GM21360 (cell line): ENCODE measurements at regions not wholly inside any gene's neighbourhood (a gene's known extent, or its start where the extent isn't known, plus 50 kb on each side); places are given as distances from the start of the nearest gene placed in this dataset.

Experiments
- ATAC-seq: cut with Tn5 transposase; IDR thresholded peaks from one replicate; pipeline ENCODE4 v1.9.1; 2021; ENCODE audit warnings: mild to moderate bottlenecking, moderate library complexity; ENCODE audit not compliant: unreplicated experiment

GRCh38 chr10:83346266-83346910 is 792.9 kb upstream of the GHITM start:
- no peak for ATAC-seq

DNA sequence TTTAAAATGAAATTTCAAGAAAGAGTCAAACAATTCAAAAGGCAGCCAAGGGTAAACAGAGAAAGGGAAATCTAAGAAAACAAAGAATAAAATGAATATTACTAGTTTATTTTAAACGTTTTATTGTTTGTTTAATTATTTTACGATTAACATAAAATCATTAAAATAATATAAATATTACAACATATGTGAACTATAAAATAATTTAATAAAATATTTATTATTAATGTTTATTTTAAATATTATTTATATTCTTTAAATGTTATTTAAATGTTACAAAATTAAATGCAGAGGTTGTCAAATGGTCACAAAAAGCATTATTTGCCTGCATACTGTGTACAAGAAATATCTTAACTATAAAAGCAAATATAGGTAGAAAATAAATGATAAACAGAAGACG is 786.7 kb upstream of the GHITM start:
- no peak for ATAC-seq

DNA sequence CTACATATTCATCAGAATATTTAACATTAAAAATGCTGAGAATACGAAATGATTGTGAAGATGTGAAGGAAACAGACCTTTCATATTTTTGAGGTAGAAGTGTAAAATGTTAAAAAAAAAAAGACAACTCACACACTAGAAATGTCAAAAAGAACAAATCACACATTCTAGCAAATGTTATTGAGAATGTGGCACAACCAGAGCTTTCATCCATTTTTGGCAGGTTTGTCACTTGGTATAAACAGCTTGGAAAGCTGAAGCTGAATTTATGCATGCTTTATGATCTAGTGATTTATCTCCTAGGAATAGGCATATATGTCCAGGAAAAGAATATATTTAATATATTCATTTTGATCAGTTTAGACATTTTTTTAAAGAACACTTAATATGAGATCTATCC is 784.9 kb upstream of the GHITM start:
- ATAC-seq, result no peak

- ATAC-seq, result no peak
These were observed 782.3 kb upstream of the GHITM start for GRCh38 chr10:83357004-83357403.

DNA sequence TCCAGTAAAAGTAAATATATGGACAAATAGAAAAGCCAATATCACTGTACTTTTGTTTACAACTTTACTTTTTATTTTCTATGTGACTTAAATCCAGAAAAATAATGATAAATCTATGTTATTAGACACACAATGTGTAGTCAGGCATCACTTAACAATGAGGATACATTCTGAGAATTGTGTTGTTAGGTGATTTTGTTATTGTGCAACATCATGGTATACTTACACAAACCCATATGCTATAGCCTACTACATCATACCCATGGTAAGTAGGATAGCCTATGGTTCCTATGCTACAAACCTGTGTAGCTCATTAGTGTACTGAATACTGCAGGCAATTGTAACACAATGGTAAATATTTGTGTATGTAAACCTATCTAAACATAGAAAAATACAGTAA is 781.7 kb upstream of the GHITM start:
- no peak for ATAC-seq

DNA sequence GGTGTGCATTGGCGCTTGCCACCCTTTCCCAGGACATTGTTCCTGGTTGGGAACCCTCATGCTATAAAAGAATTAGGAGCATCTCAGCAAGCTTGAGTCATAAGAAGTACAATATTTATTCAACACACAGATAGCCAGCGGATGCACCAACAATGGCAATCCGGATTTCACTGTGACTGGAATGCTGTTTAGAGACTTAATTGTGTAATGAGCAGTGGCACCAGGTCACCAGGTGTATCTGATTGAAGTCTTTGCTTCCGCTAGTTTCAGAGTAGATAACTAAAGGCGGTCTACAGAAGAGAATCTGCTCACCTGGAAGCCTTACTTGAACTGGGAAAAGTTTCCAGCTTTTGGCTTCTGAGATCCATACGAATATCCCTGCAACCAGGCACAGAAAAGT is 772.3 kb upstream of the GHITM start:
- no peak for ATAC-seq

DNA sequence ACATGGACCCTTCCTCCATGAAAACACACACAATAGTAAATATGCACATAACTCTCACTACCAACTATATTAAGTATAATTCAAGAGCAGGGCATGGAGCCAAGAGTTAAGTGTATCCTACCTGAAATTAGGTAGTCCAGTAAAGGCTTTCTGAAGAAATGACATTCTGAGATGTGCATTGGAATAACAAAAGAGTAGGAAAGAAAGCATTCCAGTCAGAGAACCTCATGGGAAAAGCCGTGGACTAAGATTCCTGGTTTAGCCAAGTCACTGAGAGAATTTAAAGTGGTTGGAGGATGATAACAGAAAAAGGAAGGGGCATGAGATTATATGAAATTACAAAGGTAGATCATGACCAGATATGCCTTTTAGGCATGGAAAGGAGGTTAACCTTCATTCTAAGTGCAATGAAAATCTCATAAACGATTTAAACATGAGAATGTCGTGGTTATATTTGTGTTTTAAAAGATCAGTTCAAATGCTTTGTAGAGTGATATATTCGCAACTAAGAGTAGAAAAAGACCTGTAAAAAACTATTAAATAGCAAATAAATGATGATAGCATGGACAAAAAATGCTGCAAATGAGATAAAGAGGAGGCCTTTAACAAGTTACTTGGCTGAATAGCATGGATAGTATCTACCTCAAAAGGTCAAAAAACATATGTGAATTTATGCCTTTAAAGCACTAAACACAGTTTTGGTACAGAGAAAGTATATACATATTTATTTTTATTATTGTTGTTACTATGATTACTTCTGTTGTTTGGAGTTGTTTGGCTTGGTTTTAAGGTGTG is 767.4 kb upstream of the GHITM start:
- ATAC-seq, result no peak

DNA sequence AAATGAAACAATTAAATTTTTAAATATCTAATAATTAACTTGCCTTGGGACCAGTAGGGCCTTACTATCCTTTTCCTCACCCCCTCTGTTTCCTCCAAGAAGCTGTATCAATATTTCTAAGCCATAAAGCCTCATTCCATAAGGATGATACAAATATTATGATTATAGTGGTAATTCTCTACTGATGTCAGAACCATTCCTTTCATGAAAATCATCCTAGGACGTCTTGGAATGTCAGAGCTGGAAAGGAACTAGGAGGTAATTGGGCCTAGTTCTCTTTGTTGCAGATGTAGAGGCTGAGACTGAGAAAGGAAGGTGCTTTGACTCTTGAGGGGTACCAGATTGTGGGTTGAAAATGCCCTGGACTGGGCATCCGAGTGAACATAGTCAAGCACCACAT is 766.7 kb upstream of the GHITM start:
- ATAC-seq, result no peak

- no peak for ATAC-seq
These were observed 765.6 kb upstream of the GHITM start for GRCh38 chr10:83373671-83374070.

GRCh38 chr10:83374741-83375140 is 764.6 kb upstream of the GHITM start:
- ATAC-seq, result no peak

- no peak for ATAC-seq
These were observed 764.0 kb upstream of the GHITM start for GRCh38 chr10:83375274-83375673.

DNA sequence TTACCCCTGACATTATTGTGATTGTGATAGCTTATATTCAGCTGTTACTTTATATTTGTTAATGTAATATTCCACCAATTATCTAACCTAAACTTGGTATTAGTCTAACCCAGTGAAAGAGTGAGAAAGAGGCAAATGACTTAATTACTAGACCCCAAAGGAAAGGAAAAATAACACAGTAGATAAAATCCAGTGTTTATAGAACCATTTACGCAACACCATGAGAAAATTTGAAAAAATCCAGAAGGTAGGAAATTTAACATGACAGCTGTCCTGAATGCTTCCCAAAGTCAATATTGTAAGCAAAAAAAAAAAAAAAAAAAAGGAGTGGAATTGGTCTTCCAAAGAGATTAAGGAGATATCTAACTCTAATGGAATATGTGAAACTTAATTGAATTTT is 741.5 kb upstream of the GHITM start:
- no peak for ATAC-seq

GRCh38 chr10:83410570-83410969 is 728.7 kb upstream of the GHITM start:
- ATAC-seq, result no peak

DNA sequence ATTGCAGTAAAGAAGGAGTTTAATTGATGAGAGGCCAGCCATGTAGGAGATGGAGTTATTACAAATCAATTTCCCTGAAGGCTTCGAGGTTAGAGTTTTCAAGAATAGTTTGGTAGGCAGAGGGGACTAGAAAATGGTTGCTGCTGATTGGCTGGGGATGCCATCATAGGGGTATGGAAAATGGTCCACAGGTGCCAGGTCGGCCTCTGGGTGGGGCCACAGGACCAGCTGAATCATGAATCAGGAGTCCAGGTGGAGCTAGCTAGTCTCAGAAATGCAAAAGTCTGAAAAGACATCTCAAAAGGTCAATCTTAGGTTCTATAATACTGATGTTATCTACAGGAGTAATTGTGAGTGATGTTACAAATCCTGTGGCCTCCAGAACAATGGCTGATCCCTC is 714.0 kb upstream of the GHITM start:
- no peak for ATAC-seq

GRCh38 chr10:83427101-83427500 is 712.2 kb upstream of the GHITM start:
- no peak for ATAC-seq

GRCh38 chr10:83432261-83433045 is 706.9 kb upstream of the GHITM start:
- no peak for ATAC-seq

- ATAC-seq, result no peak
These were observed 705.6 kb upstream of the GHITM start for GRCh38 chr10:83433705-83434104.

DNA sequence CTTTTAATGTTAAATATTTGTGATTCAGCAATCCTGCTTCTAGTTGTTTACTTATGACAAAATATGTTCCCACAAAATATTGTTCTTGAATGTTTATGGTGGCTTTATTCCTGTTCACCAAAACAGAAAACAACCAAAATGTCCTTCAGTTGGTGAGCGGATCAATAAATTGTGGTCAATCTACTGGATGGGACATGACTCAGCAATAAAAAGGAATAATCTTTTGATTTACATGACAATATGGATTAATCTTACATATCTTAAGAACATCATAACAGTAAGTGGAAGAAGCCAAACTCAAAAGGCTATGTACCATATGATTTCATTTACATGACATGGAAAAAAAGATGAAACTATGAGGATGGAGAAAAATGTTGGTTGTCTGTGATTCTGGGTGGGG is 691.3 kb upstream of the GHITM start:
- ATAC-seq, result no peak

GRCh38 chr10:83458611-83459010 is 680.7 kb upstream of the GHITM start:
- no peak for ATAC-seq

DNA sequence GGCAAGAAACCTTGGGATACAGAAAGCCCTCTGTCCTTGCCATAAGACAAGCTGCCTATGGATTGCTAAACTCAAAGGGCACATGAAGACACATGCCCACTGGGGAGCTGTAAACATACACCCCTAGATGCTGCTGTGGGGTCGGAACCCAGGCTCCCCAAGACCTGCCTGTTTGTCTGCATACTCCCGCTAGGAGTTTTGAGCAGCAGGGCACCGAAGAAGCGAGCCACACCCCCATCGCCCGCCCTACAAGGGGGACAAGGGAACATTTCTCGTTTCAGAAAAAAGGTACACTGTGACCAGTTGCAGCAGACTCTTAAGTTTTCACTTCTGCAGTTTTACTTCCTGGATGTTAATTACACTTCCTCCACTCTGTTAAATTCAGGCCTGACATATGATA is 680.2 kb upstream of the GHITM start:
- ATAC-seq, result no peak

DNA sequence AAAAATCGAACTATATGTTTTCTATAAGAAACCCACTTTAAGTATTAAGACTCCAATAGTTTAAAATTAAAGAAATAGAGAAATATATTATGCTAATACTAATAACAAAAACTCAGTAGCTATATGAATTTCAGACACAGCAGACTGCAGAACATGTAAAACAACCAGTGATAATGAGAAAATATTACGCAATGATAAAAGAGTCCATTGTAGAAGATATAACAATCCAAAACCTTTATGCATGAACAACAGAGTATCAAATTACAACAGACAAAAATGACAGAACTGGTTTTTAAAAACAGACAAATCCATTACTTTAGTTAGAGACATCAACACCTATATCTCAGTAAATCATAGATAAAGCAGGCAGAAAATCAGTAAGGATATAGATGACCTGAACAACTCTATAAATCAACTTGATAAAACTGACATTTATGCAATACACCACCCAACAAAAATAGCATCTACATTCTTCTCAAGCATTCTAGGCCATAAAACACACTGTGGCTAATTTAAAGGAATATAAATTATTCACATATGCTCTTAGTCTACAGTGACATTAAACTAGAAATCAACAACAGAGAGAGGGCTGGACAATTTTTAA is 669.5 kb upstream of the GHITM start:
- no peak for ATAC-seq

GRCh38 chr10:83476211-83476610 is 663.1 kb upstream of the GHITM start:
- no peak for ATAC-seq
